Glutamatergic neuron (in vitro differentiated cells): ENCODE measurements at regions not wholly inside any gene's neighbourhood (a gene's known extent, or its start where the extent isn't known, plus 50 kb on each side); places are given as distances from the start of the nearest gene placed in this dataset.
"Not testable (repeated sequence)": the region's sequence is repeated elsewhere in the genome, so short reads cannot be mapped to it uniquely, and the experiment has no call there.

Experiments
- DNase-seq: peaks from one replicate; pipeline ENCODE4 v3.0.0; 2022
- H3K27ac Mint-ChIP-seq: one replicate; pipeline ENCODE4 v1.8.0; 2020; ENCODE audit warnings: mild to moderate bottlenecking, mixed read lengths, inconsistent platforms; ENCODE audit not compliant: unreplicated experiment
- H3K27me3 Mint-ChIP-seq: one replicate; pipeline ENCODE4 v1.8.0; 2020; ENCODE audit warnings: mild to moderate bottlenecking, moderate library complexity, mixed read lengths, inconsistent platforms; ENCODE audit not compliant: unreplicated experiment
- H3K36me3 Mint-ChIP-seq: one replicate; pipeline ENCODE4 v1.8.0; 2020; ENCODE audit warnings: mild to moderate bottlenecking, mixed read lengths, inconsistent platforms; ENCODE audit not compliant: unreplicated experiment
- H3K4me1 Mint-ChIP-seq: one replicate; pipeline ENCODE4 v1.8.0; 2020; ENCODE audit warnings: mild to moderate bottlenecking, low read depth, mixed read lengths, inconsistent platforms; ENCODE audit not compliant: unreplicated experiment
- H3K4me3 Mint-ChIP-seq: one replicate; pipeline ENCODE4 v1.8.0; 2020; ENCODE audit warnings: mild to moderate bottlenecking, mixed read lengths, inconsistent platforms; ENCODE audit not compliant: unreplicated experiment
- H3K9me3 Mint-ChIP-seq: one replicate; pipeline ENCODE4 v1.8.0; 2020; ENCODE audit warnings: mild to moderate bottlenecking, moderate library complexity, mixed read lengths, inconsistent platforms; ENCODE audit not compliant: unreplicated experiment
- TF ChIP-seq, protein P1 (sequence below): fragments of 200-600 bp; sonication (generic); IDR thresholded peaks from one replicate; pipeline ENCODE4 v1.5.0; 2021; ENCODE audit not compliant: partially characterized antibody, unreplicated experiment

DNA sequence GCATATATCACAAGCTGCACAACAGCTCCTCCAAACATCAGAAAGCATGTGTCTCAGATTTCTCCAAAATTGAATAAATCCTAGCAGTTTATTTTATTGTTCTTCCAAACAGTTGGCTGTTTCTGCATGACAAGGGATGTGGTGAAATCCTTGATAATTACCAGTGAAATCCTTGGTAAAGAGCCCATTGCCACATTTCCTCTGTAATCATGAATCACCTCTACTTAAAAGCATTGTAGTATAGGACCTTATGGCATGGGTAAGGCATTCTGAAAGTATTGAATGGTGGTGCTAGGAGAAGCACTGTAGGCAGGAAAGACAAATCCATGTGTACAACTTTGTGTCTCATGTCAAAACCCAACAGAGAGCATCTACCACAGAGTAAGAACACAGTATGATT, 135.8 kb upstream of the NDST3 start:
- Mint-ChIP-seq H3K36me3 (no peaks in the 10 kb centered on the region), H3K4me1 (no peaks in the 10 kb centered on the region), H3K9me3 (no peaks in the 10 kb centered on the region), H3K4me3 (no peak overlapping the region), H3K27me3 (no peaks in the 10 kb centered on the region), H3K27ac (no peak overlapping the region)
- TF ChIP-seq, protein P1, sequence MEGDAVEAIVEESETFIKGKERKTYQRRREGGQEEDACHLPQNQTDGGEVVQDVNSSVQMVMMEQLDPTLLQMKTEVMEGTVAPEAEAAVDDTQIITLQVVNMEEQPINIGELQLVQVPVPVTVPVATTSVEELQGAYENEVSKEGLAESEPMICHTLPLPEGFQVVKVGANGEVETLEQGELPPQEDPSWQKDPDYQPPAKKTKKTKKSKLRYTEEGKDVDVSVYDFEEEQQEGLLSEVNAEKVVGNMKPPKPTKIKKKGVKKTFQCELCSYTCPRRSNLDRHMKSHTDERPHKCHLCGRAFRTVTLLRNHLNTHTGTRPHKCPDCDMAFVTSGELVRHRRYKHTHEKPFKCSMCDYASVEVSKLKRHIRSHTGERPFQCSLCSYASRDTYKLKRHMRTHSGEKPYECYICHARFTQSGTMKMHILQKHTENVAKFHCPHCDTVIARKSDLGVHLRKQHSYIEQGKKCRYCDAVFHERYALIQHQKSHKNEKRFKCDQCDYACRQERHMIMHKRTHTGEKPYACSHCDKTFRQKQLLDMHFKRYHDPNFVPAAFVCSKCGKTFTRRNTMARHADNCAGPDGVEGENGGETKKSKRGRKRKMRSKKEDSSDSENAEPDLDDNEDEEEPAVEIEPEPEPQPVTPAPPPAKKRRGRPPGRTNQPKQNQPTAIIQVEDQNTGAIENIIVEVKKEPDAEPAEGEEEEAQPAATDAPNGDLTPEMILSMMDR: no peak
- no peak for DNase-seq

DNA sequence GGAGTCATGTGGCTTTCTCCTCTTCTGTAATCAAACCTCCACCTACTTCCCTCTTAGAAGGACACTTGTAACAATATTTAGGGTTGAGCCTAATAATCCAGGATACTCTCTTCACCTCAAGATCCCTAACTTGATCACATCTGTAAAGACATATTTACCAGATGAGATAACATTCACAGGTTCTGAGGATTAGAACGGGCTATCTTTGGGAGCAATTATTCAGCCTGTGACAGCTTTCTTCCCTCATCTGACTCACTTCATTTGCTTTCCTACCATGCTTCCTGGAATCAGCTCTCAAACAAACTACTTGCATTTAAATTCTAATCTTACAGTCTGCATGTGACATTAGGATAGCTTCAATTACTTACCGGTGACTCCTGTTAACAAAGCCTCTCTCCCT, 133.5 kb upstream of the NDST3 start:
- H3K36me3 Mint-ChIP-seq: no peaks in the 10 kb centered on the region
- no peaks in the 10 kb centered on the region for H3K4me1 Mint-ChIP-seq
- TF ChIP-seq, protein P1: no peak
- no peak overlapping the region for H3K27ac Mint-ChIP-seq
- no peaks in the 10 kb centered on the region for H3K27me3 Mint-ChIP-seq
- H3K9me3 Mint-ChIP-seq: no peaks in the 10 kb centered on the region
- no peak for DNase-seq
- no peak overlapping the region for H3K4me3 Mint-ChIP-seq

DNA sequence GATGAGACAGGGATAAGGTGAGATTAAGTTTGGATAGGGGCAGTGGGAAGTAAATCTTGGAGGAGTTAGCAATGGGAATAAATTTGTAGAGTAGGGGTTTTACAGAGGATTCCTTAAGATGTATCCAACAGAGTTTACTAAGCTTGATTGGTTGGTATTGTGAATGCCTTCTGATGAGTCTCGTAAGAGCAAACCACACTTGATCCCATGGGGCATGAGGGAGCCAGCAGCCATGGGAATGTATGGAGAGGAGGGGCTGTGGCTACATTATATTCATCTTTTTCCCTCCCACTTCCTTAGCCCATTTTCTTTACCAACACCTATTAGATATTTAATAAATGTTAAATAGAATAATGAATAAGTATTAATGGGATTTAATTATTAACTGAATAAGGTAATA, 126.6 kb upstream of the NDST3 start:
- peaks cover 12% of the 10 kb centered on the region for H3K4me1 Mint-ChIP-seq
- no peak overlapping the region for H3K27ac Mint-ChIP-seq
- TF ChIP-seq, protein P1: no peak
- H3K27me3 Mint-ChIP-seq: no peaks in the 10 kb centered on the region
- peaks cover 3% of the 10 kb centered on the region for H3K36me3 Mint-ChIP-seq
- H3K4me3 Mint-ChIP-seq: no peak overlapping the region
- no peak for DNase-seq
- H3K9me3 Mint-ChIP-seq: no peaks in the 10 kb centered on the region

DNA sequence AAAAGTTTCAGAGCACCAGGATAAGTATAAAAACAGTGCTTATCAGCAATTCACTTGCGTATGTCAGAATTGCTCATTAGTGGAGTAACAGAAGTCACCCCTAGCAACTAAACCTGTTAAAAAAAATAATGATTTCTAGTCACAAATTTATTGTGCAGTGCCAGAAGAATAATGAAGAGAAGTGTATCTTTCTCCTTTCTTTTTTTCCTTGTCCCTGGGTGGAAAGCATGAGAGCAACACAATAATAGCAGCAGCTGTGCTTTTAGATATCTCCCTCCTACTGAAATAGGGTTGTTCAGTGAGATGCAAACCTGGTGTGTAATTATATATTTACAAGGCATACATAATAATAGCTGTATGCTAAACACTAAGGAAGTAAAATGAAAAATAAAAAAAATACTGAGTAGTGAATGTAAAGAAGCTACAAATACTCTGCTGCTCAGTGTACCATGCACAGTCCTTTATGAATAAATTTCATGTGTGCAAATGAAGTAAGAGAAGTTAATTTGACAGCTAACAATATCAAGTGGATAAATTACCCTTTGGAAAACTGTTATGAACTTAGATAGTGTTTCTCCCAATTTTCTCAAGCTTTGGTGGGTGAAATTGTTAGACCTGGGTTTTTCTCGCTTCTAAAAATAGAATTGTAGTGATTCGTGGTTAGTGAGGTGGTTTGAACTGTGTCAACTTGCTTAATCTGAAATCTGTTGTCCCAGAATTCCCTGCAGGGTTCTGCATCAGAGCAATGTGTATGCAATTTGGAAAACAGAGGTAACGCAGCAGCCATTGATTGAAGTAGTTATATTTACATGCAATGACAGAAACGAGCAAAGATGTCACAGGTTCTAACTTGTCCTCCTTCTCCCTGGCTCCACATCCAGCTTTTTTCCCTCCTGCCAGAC, 125.7 kb upstream of the NDST3 start:
- Mint-ChIP-seq H3K9me3 (no peaks in the 10 kb centered on the region), H3K27me3 (no peaks in the 10 kb centered on the region), H3K36me3 (peaks cover 4% of the 10 kb centered on the region), H3K4me3 (no peak overlapping the region), H3K27ac (peak overlapping the region; percentile 25), H3K4me1 (peaks cover 12% of the 10 kb centered on the region)
- DNase-seq: no peak
- TF ChIP-seq, protein P1: no peak

DNA sequence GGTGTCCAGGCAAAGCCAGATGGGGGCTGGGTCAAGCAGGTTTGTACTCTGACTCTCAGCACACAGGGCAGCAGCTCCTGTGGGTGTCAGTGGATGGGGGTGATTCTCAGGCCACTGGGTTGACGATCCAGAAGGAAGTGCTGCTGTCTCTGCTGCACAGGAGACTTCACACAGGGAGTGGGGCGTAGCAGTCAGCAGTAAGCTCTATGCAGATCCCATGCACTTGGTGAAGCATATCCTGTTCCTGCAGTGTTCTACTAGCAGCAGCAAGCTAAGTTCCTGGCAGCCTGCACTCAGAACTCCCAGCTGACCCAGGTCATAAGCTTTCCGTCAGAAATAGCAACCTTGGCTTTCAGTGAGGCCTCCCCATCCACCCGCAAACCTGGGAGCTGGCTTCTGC, 117.6 kb upstream of the NDST3 start:
- TF ChIP-seq, protein P1: no peak
- Mint-ChIP-seq H3K27me3 (no peaks in the 10 kb centered on the region), H3K4me1 (no peaks in the 10 kb centered on the region)

DNA sequence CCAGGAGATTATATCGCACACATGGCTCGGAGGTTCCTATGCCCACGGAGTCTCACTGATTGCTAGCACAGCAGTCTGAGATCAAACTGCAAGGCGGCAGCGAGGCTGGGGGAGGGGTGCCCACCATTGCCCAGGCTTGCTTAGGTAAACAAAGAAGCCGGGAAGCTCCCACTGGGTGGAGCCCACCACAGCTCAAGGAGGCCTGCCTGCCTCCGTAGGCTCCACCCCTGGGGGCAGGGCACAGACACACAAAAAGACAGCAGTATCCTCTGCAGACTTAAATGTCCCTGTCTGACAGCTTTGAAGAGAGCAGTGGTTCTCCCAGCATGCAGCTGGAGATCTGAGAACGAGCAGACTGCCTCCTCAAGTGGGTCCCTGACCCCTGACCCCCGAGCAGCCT, 112.0 kb upstream of the NDST3 start:
- not testable (repeated sequence) for H3K4me1 Mint-ChIP-seq, H3K4me3 Mint-ChIP-seq, H3K36me3 Mint-ChIP-seq, DNase-seq, H3K9me3 Mint-ChIP-seq, H3K27ac Mint-ChIP-seq, H3K27me3 Mint-ChIP-seq

More for the DNA sequence above, 117.6 kb upstream of the NDST3 start:
- H3K27ac Mint-ChIP-seq: no peak overlapping the region
- no peak overlapping the region for H3K4me3 Mint-ChIP-seq
- peaks cover 2% of the 10 kb centered on the region for H3K9me3 Mint-ChIP-seq
- H3K36me3 Mint-ChIP-seq: peaks cover 13% of the 10 kb centered on the region
- DNase-seq: no peak

DNA sequence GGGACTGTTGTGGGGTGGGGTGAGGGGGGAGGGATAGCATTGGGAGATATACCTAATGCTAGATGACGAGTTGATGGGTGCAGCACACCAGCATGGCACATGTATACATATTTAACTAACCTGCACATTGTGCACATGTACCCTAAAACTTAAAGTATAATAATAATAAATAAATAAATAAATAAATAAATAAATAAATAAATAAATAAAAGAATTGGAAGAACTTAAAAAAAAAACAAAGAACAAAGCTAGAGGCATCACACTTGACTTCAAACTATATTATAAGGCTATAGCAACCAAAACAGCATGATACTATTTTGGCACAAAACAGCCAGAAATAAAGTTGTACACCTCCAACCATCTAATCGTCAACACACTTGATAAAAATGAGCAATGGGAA, 106.5 kb upstream of the NDST3 start:
- H3K27ac Mint-ChIP-seq, H3K4me1 Mint-ChIP-seq, H3K9me3 Mint-ChIP-seq, H3K4me3 Mint-ChIP-seq, H3K27me3 Mint-ChIP-seq, DNase-seq: not testable (repeated sequence)
- peaks cover 11% of the 10 kb centered on the region for H3K36me3 Mint-ChIP-seq
